MM.1S (cell line): ENCODE measurements at regions not wholly inside any gene's neighbourhood (a gene's known extent, or its start where the extent isn't known, plus 50 kb on each side); places are given as distances from the start of the nearest gene placed in this dataset.

Experiments used
- DNase-seq: peaks from one replicate; pipeline ENCODE4 v3.0.0-alpha.2; 2015
- H2AFZ ChIP-seq: fragments of 300-600 bp; sonication (generic); 2 replicates; pipeline ENCODE4 v1.6.0; 2016; ENCODE audit warnings: antibody characterized with exemption, low read length
- H3F3A ChIP-seq: fragments of 300-600 bp; sonication (generic); 2 replicates; pipeline ENCODE4 v1.6.1; 2016; ENCODE audit warnings: mild to moderate bottlenecking, antibody characterized with exemption, low read length, moderate library complexity, mixed read lengths; ENCODE audit not compliant: insufficient read depth
- H3K27ac ChIP-seq: fragments of 300-600 bp; sonication (generic); 2 replicates; pipeline ENCODE4 v1.5.1; 2016; ENCODE audit warnings: mild to moderate bottlenecking, low read length
- H3K27me3 ChIP-seq: fragments of 300-600 bp; sonication (generic); replicated peaks from 2 replicates; pipeline ENCODE4 v1.6.0; 2016; ENCODE audit warnings: low read length; ENCODE audit not compliant: insufficient read depth
- H3K36me3 ChIP-seq: fragments of 300-600 bp; sonication (generic); replicated peaks from 2 replicates; pipeline ENCODE4 v1.6.1; 2016; ENCODE audit warnings: mild to moderate bottlenecking, low read length, mixed read lengths; ENCODE audit not compliant: insufficient read depth
- H3K4me1 ChIP-seq: fragments of 300-600 bp; sonication (generic); 2 replicates; pipeline ENCODE4 v1.6.1; 2016; ENCODE audit warnings: low read length, mixed read lengths
- H3K4me2 ChIP-seq: fragments of 300-600 bp; sonication (generic); 2 replicates; pipeline ENCODE4 v1.6.0; 2016; ENCODE audit warnings: low read depth, low read length
- H3K4me3 ChIP-seq: fragments of 300-600 bp; sonication (generic); 2 replicates; pipeline ENCODE4 v1.5.1; 2016; ENCODE audit warnings: low read length, mixed read lengths
- H3K79me2 ChIP-seq: fragments of 300-600 bp; sonication (generic); 2 replicates; pipeline ENCODE4 v1.6.1; 2016; ENCODE audit warnings: mixed run types, low read length, mixed read lengths
- H3K9ac ChIP-seq: fragments of 300-600 bp; sonication (generic); 2 replicates; pipeline ENCODE4 v1.6.1; 2016; ENCODE audit warnings: low read length, mixed read lengths
- H3K9me2 ChIP-seq: fragments of 300-600 bp; sonication (generic); replicated peaks from 2 replicates; pipeline ENCODE4 v1.6.1; 2016; ENCODE audit warnings: mild to moderate bottlenecking, low read length, mixed read lengths; ENCODE audit not compliant: insufficient read depth
- H3K9me3 ChIP-seq: fragments of 300-600 bp; sonication (generic); replicated peaks from 2 replicates; pipeline ENCODE4 v1.6.1; 2016; ENCODE audit warnings: mild to moderate bottlenecking, low read length, mixed read lengths; ENCODE audit not compliant: insufficient read depth
- H4K20me1 ChIP-seq: fragments of 300-600 bp; sonication (generic); 2 replicates; pipeline ENCODE4 v1.6.1; 2016; ENCODE audit warnings: mild to moderate bottlenecking, low read length, moderate library complexity, mixed read lengths; ENCODE audit not compliant: insufficient read depth
- CTCF ChIP-seq: fragments of 300-600 bp; sonication (generic); IDR thresholded peaks from 2 replicates; pipeline ENCODE4 v1.5.1; 2016; ENCODE audit warnings: antibody characterized with exemption, low read length, mixed read lengths
- EZH2 ChIP-seq: fragments of 300-600 bp; sonication (generic); optimal IDR thresholded peaks from 2 replicates; pipeline ENCODE3; 2017; ENCODE audit warnings: low read depth, mild to moderate bottlenecking, antibody characterized with exemption, low read length, mixed read lengths
- EZH2phosphoT487 ChIP-seq: fragments of 300-600 bp; sonication (generic); IDR thresholded peaks from 2 replicates; pipeline ENCODE4 v1.6.1; 2018; ENCODE audit warnings: antibody characterized with exemption, low read length

- H3K36me3 ChIP-seq = no peaks in the 10 kb centered on the region
- H3K27me3 ChIP-seq = no peaks in the 10 kb centered on the region
- H3K9ac ChIP-seq = no peak overlapping the region
- no peak overlapping the region for H3K4me2 ChIP-seq
- no peaks in the 10 kb centered on the region for H3K4me1 ChIP-seq
- DNase-seq = no peak
- H3K79me2 ChIP-seq = no peaks in the 10 kb centered on the region
- no peaks in the 10 kb centered on the region for H3K9me3 ChIP-seq
- H2AFZ ChIP-seq = no peak overlapping the region
- H3K4me3 ChIP-seq = no peak overlapping the region
- no peaks in the 10 kb centered on the region for H3F3A ChIP-seq
- no peaks in the 10 kb centered on the region for H4K20me1 ChIP-seq
- TF ChIP-seq EZH2 (no peak), EZH2phosphoT487 (no peak), CTCF (no peak)
- no peak overlapping the region for H3K27ac ChIP-seq
- no peaks in the 10 kb centered on the region for H3K9me2 ChIP-seq
Observed at GRCh38 chr14:27608377-27608776, 1010.5 kb upstream of the NOVA1 start.

DNA sequence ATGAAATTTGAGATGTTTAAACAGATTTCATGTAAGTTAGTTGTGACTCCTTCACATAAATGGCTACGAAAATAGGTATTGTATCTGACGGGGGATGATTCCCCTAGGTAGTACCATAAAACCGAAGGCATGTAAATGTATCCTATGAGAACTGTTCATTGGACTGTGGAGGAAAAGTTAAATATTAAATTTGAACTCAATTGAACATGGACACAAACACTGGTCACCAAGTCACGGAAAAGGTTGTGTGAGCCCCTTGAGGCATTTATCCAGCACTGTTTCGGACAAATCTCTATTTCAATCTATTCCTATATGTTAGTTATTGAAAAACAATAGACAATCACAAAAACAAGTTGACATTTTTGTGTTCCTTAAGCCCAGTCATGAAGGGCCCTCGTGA, 1014.3 kb upstream of the NOVA1 start:
- TF ChIP-seq EZH2 (no peak), CTCF (no peak), EZH2phosphoT487 (no peak)
- H3K9me3 ChIP-seq = no peaks in the 10 kb centered on the region
- no peaks in the 10 kb centered on the region for H3K4me1 ChIP-seq
- no peaks in the 10 kb centered on the region for H3K79me2 ChIP-seq
- no peak overlapping the region for H3K4me2 ChIP-seq
- H3K27ac ChIP-seq = no peak overlapping the region
- no peaks in the 10 kb centered on the region for H3K9me2 ChIP-seq
- H3K9ac ChIP-seq = no peak overlapping the region
- no peak overlapping the region for H3K4me3 ChIP-seq
- no peak for DNase-seq
- H3K27me3 ChIP-seq = no peaks in the 10 kb centered on the region
- H2AFZ ChIP-seq = no peak overlapping the region
- H3K36me3 ChIP-seq = no peaks in the 10 kb centered on the region
- no peaks in the 10 kb centered on the region for H4K20me1 ChIP-seq
- no peaks in the 10 kb centered on the region for H3F3A ChIP-seq

DNA sequence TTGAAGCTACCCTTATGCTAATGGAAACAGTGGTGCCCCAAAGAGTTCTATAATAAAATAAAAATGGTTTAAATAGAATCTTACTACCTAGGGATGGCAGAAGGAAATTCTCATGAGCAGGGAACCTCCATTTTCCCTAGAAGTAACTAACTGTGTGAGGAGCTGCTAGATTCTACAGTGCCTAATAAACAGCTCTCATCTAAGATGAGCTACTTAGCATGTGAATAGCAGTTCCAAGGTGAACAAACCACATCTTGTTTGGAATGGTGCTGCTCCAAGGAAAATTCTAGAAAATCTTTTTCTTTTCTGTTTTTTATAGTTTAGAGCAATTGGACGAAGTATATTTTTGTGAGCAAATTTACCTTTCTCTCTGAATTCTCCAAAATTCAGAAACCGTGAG, 1015.3 kb upstream of the NOVA1 start:
- H3K27me3 ChIP-seq = no peaks in the 10 kb centered on the region
- no peaks in the 10 kb centered on the region for H3F3A ChIP-seq
- no peaks in the 10 kb centered on the region for H4K20me1 ChIP-seq
- H3K4me3 ChIP-seq = no peak overlapping the region
- H3K9me2 ChIP-seq = no peaks in the 10 kb centered on the region
- no peaks in the 10 kb centered on the region for H3K4me1 ChIP-seq
- no peak overlapping the region for H3K4me2 ChIP-seq
- no peak overlapping the region for H3K9ac ChIP-seq
- no peaks in the 10 kb centered on the region for H3K79me2 ChIP-seq
- no peak overlapping the region for H2AFZ ChIP-seq
- H3K36me3 ChIP-seq = no peaks in the 10 kb centered on the region
- no peak overlapping the region for H3K27ac ChIP-seq
- H3K9me3 ChIP-seq = no peaks in the 10 kb centered on the region
- no peak for DNase-seq
- TF ChIP-seq EZH2 (no peak), EZH2phosphoT487 (no peak), CTCF (no peak)

- H3K36me3 ChIP-seq = no peaks in the 10 kb centered on the region
- no peaks in the 10 kb centered on the region for H3K9me3 ChIP-seq
- no peaks in the 10 kb centered on the region for H3K4me1 ChIP-seq
- no peak overlapping the region for H3K9ac ChIP-seq
- H2AFZ ChIP-seq = no peak overlapping the region
- no peaks in the 10 kb centered on the region for H3K27me3 ChIP-seq
- no peaks in the 10 kb centered on the region for H3F3A ChIP-seq
- no peak overlapping the region for H3K27ac ChIP-seq
- no peaks in the 10 kb centered on the region for H4K20me1 ChIP-seq
- H3K4me3 ChIP-seq = no peak overlapping the region
- DNase-seq = no peak
- no peak overlapping the region for H3K4me2 ChIP-seq
- no peaks in the 10 kb centered on the region for H3K79me2 ChIP-seq
- no peaks in the 10 kb centered on the region for H3K9me2 ChIP-seq
- TF ChIP-seq CTCF (no peak), EZH2phosphoT487 (no peak), EZH2 (no peak)
Observed at GRCh38 chr14:27623782-27624181, 1025.9 kb upstream of the NOVA1 start.
